GM19324 (cell line): ENCODE measurements at regions not wholly inside any gene's neighbourhood (a gene's known extent, or its start where the extent isn't known, plus 50 kb on each side); places are given as distances from the start of the nearest gene placed in this dataset.

Experiments used
- ATAC-seq: cut with Tn5 transposase; IDR thresholded peaks from one replicate; pipeline ENCODE4 v1.9.1; 2021; ENCODE audit warnings: mild to moderate bottlenecking, moderate library complexity; ENCODE audit not compliant: unreplicated experiment, low FRiP score

DNA sequence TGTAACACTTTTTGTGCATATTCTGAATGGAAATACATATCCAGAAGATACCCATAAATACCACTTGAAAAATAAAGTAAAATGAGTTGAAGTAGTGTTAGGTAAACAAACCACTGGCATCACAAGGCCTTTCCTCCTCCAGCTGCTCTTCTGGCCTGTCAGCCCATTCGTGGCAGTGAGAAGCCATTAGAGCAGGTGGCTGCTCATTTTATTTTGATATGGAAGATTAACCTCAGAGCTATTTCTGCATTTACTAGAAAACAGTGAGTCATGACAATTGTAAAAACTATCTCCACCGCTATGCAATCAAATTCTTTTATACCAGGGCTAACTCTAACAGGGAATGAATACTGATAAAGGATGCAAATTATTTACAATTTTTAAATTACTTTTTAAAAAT lies 2898.1 kb downstream of the PCDH9 start:
- no peak for ATAC-seq

GRCh38 chr13:64327505-64328194 lies 2902.5 kb downstream of the PCDH9 start:
- ATAC-seq = no peak

DNA sequence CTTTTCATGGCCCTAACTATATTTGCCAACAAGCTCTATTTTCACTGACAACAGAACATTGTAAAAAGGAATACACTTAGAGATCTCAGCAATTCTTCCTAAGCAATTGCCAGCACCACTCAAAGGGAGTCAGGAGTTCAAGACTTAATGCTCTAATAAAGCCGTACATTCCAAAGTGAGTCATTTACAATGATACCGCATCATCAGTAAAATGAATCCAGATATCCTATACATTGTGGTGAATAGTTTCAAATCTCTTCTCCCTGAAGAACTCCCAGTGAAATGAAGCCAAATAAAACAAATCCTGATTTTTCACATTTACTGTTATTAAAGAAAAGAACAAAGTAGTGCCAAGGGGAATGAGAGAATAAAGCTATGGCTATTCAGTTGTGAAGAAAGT lies 2898.7 kb upstream of the PCDH20 start:
- ATAC-seq = no peak

- ATAC-seq = no peak
These were observed 2896.3 kb upstream of the PCDH20 start for GRCh38 chr13:64311948-64312347.

GRCh38 chr13:64311112-64311511 lies 2895.5 kb upstream of the PCDH20 start:
- ATAC-seq = no peak

DNA sequence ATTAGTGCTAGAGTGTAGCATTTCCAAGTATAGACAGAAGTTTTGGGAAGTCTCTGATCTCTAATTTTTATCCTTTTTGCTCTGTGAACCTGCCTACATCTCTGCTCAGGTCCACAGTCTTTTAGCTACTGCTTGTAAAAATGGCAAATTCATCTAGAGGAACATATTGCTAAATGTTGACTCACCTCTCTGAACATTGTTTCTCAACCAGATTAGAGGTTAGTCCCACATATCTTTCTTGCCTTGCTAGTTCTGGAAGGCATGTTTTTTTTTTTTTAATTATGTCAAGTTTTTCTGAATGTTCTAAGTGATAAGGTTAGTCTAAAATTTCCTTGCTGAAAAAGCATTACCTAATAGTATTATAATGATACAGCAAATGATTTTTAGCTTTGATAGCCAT lies 2889.6 kb upstream of the PCDH20 start:
- ATAC-seq = no peak

DNA sequence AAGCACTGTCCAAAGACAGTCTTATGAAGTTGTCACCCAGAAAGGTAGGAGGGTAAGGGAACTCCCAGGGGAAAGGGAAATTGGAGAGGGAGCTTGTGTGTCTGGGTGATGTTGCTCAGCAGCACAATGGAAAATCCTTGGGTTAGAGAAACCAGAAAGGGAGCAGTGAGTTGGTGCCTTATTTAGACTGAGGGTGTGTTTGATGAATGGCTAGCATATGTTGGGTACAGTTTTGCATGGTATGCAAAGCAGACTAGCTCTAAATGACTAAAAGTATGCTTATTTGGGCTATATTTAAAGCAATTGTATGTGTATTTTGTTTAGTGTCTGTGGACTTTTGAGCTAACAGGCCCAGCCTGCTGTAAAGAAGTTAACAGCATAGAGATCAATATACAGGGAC lies 2884.6 kb upstream of the PCDH20 start:
- no peak for ATAC-seq

GRCh38 chr13:64293923-64294322 lies 2878.3 kb upstream of the PCDH20 start:
- ATAC-seq = no peak

DNA sequence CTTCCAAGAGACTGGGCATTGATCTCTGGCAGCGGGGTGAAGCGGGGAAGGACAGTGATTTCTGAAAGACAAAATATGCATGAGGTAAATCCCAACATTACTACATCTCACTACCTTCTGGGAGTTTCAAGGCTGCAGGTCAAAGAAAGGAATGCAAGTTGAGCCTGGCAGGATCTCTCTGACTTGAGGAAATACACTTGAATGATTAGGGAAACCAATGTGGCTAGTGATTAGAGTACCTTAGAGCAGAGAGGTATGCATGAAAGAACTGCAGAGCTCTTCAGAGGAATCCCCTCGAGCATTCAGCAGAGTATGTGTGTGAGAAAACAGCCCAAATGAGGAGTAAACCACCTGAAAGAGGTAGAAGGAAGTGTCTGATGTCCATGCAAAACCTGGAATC lies 2874.1 kb upstream of the PCDH20 start:
- no peak for ATAC-seq

DNA sequence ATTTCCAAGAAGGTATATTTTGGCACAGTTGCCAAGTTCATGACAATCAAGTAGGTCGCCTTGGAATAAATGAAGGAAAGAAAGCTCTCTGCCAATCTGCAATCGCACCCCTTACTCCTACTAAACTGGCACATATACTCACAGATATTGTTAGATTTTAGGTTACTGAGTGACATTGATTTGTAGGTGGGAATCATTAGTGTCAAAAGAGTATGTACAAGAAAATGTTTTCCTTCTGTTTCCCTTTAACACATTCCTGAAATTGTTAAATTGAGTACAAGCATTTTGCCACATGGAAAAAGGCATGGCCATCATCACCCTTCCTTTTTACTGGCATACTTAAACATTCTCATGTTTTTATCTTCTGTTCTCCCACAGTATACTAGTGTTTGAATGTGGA lies 2868.3 kb upstream of the PCDH20 start:
- no peak for ATAC-seq

DNA sequence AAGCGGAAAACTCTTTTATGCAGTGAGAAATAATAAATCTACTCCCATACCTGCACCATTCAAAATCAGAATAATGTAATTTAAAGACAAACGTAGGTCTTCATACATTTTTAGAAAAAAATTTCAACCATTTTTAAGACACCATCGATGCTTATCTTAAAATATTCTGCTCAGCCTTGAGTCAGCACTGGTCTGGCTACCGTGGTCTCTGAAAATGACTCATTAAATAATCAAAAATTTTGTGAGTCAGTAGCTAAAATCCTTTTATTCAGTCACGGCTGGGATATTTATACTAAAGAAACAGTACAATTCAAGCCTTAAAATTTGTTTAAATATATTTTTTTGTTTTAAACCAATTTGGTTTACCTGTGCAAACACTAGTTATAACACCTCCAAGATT lies 2862.8 kb upstream of the PCDH20 start:
- ATAC-seq = no peak

GRCh38 chr13:64277097-64277496 lies 2861.4 kb upstream of the PCDH20 start:
- ATAC-seq = no peak

- no peak for ATAC-seq
These were observed 2860.6 kb upstream of the PCDH20 start for GRCh38 chr13:64276232-64276631.

DNA sequence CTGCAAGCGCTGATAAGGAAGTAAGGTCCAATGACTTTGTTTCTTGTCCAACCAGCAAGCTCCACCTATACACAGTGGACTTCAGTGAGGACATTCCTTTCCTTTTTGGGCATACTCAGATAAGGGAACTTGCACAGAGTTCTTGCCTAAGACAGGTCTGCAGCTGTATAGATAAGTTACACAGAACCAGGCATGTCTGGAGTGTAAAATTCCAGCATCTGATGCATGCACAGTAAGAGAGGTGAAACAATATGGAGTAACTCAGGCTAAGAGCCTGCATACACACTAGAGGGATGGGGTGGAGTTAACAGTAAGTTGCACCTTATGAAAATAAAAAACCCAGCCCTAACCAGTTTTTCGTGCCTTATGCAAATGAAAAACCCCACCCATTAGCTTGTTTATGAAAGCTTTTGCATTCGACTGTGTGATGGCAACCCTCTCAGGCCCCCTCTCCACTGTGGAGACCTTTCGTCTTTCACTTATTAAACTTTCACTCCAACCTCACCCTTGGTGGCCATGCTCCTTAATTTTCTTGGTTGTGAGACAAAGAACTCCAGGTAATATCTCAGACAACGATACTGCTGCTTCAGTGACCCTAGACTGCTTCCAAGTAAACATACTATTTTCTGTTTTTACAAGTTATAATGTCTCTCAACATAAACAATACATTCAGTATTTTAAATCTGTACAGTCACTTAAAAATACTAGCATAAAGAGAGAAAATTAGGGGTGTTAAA lies 2859.0 kb upstream of the PCDH20 start:
- ATAC-seq = no peak

DNA sequence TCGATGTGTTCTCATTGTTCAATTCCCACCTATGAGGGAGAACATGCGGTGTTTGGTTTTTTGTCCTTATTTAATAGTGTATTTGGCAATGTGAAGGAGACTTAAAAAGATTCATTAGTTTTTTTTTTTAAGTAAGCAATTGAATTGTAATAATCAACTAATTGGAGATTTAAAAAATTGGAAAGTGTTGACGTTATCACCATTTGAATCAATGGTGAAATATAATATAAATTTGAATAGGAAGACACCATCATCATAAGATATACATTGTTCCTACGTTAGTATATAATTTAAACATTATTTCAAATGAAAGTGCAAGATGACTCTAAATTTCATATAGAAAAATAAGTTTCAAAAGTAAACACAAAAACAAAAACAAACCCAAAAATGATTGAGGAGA lies 2858.1 kb upstream of the PCDH20 start:
- no peak for ATAC-seq

- no peak for ATAC-seq
These were observed 2857.0 kb upstream of the PCDH20 start for GRCh38 chr13:64272681-64273080.

DNA sequence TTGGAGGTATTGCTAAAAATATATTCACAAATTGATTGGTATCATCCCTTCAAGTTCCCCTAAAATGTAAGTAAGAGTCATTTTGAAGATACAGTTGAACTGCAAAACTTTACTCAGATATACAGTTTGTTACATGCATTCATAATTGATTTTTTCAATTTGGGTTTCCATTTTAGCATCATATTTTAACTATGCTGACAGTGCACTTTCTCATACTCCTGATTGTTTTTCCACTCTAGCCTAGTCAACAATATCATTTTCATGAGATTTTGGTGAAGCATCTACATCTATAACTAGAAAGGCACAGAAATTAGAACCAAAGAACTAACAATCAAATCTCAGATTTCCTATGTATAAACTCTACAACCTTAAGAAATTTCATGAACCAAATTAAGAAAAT lies 2850.4 kb upstream of the PCDH20 start:
- ATAC-seq = no peak

- ATAC-seq = no peak
These were observed 2847.6 kb upstream of the PCDH20 start for GRCh38 chr13:64263285-64263684.

DNA sequence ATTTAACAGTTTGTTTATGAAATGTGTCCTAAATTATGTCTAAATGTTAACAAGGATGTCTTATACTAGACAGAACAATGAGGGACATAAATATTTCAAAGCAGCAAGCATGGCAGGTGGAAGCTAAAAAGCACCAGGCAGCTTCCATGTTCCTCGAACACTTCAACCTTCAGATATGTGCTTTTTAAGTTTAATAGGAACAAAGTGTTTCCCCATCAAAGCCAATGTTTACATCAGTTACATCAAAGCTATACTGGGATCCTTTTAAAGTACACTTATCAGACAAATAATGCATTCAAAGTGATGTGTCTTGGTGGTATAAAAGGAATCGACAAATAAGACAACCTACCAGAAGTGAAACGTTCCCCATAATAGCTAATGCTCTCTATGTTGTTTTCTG lies 2841.1 kb upstream of the PCDH20 start:
- ATAC-seq = no peak

- ATAC-seq = no peak
These were observed 2840.3 kb upstream of the PCDH20 start for GRCh38 chr13:64255988-64256387.

- ATAC-seq = no peak
These were observed 2832.9 kb upstream of the PCDH20 start for GRCh38 chr13:64248371-64249065.

DNA sequence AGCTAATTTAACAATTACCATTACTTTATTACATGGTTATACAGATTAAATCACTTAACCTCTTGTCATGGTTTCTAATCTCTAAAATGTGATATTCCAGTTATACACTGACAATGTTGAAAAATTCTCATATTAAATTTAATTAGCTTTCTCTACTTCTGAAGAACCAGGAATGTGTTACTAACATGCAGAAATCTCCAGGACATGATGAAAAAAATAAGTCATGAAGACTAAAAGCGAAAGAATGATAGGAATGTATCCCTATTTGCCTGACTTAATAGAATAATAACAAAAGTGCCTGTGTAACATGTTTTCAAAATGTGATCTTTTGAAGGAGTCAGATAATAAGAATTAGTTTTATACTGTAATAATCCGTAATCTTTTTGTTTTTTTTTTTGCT lies 2823.7 kb upstream of the PCDH20 start:
- no peak for ATAC-seq
